ENCODE measurements at regions not wholly inside any gene's neighbourhood (a gene's known extent, or its start where the extent isn't known, plus 50 kb on each side); places are given as distances from the start of the nearest gene placed in this dataset.

DNA sequence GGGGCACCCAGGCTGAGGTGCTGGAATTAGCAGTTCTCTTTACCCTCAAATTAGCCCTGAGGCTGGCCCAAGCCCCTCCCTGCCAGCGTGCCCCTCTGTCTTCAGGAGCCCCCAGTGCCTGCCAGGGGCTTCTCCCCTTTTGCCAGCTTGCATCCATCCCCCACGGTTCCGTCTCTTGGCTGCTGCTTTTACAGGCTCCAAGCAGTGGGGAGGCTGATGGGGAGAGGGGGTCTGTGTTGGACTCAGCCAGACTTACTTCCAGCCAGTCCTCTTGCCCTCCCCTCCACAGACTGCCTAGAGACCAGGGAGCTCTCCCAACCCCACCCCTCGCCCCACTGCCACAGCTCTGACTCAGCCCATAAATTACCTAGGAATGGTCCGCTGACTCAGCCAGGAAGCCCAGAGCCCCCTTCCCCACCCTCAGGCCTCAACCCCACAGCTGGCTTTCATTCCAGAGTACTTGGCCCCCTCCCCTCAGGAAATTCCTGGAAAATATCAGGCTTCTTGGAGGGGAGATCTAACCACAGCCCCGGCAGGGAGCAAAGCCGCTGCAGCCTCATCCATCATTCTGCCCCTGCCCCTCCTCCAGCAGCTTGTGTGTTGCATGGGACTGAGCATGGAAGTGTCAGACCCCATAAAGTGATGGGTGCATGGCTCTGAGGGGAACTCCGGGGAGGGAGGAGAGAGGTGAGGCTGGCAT is 184.6 kb downstream of the ZFP36L2 start:
- FAIRE-seq, result no peak
- no peak for DNase-seq (ENCODE audit: extremely low spot score, insufficient read length, low read depth)

DNA sequence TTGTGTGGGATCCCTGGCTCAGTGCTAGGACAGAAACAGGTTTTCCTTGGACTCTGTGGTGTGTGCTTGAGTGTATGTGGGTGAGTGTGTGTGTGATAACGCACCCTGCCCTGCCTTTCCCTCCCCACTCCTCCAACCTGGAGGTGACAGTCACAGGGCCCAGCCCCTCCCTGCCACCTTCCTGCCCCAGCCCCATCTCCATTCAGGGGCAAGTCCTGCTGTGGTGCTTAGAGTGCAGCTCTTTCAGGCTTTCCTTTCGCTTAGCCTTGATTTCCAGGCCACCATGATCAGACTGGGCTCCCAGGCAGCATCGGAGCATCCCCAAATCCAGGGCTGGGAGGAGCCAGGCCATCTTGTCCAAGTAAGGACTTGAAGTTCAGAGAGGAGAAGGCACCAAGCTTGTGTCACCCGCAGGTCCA is 185.2 kb downstream of the ZFP36L2 start:
- FAIRE-seq (no peak), DNase-seq (ENCODE audit: extremely low spot score, insufficient read length, low read depth) (no peak)

DNA sequence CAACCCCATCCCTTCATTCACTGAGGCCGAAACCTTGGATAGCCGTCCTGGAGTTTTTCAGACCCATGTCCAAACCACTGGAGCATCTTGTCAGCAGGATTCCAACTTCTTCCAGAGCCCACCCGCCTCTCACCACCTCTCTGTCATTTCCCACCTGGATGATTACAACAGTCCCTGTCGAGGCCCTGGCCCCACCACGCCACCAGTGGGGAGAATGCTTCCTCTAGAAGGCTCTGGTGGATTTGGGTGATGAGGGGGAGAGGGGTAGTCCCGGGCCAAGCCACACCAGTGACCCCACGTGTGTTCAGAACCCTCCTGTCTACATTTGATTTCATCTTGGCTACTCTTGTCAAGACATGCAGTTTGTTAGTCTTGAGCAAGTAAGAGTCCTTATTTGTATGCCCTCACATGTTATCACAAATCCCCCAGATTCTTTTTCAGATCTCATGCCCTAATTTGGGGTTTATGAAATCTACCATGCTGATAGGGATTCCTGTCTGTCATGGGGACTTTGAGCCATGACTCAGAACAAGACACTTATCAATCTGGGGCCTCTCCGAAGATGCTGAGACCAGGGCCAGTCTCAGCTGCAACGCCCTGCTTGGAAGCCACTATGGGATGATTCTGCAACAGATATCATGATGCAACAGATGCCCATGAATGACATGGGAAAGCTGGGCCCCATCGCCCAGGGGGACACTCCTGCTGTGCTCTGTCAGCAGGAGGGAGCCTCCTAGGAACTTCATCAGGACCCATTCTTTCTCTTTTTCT is 186.1 kb downstream of the ZFP36L2 start:
- no peak for DNase-seq (ENCODE audit: extremely low spot score, insufficient read length, low read depth)
- no peak for FAIRE-seq

DNA sequence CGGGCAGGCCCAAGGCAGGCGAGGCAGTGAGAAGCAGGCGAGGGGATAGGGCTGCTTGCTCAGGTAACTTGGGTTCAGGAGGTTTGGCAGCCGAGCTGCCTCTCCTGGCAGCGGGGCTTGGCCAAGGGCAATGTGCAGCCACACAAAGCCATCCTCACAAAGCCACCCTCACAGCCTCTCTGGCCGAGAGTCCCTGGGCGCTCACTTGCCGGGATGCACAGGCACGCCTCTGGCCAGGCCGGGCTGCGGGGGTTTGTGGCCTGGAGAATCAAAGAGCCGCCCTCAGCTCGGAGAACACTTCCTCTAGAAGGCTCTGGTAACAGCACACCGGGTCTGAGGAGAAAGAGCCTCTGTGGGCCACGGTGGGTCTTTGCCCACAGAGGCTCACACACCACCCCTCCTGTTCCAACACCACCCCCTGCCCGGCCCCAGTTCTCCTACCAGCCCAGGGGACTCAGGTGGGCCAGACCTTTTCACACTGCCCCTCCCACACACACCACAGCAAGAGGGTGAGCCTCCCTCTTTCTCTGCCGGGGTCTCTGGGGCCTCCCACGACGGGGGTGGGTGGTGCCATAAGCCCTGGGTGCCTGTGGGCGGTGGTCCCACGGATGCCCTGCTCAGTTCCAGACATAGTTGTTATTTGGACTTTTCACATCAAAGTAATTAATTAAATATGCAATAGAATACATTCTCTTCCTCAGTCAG is 186.9 kb downstream of the ZFP36L2 start:
- no peak for DNase-seq (ENCODE audit: extremely low spot score, insufficient read length, low read depth)
- no peak for FAIRE-seq

DNA sequence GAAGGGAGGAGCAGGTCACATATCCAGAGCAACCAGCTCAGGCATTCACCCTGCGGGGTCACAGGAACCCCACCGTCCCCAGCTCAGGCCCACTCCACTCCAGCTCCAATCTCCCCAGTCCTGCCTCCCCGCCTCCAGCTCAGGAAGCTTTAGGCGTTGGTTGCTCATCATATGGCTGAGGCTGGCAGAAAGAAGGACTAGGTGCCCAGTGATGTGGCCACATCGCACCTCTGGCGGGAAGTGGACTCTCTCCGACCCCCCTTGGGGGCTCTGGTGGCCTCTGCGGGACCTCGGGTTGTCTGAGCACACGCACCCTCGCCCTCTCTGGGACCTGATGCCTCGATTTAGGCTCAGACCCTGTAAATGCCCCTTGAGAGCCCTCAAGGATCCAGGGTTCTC is 187.7 kb downstream of the ZFP36L2 start:
- DNase-seq (ENCODE audit: extremely low spot score, insufficient read length, low read depth), result no peak
- FAIRE-seq, result no peak

DNA sequence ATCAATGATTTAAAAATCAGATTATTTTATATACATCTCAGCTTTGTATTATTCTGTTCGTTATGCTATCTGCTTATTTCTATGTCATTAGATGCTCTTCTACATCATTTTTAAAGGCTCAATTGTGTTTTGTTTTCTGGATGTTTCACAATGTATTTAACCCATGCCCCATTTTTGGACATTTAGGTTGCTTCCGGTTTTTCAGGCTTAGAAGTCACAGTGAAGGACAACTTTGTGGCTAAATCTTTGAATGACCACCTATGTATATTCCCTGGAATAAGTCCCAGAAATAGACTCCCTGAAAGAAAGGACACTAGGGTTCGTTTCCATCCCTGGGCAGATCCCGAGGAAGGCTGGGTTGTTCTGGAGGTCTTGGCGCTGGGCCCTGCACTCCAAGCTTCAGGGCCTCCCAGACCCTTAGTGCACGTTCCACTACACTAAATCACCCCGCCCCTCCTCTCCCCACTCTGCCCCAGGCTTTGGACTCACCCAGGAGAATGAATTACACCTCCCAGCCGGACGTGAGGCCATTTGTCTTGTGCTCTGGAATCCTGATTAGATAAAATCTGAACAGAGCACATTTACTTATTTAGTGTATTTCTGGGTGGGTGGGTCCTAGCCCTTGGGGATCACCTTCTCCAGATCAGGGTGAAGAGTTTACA is 188.2 kb downstream of the ZFP36L2 start:
- DNase-seq (ENCODE audit: extremely low spot score, insufficient read length, low read depth) (no peak), FAIRE-seq (no peak)

DNA sequence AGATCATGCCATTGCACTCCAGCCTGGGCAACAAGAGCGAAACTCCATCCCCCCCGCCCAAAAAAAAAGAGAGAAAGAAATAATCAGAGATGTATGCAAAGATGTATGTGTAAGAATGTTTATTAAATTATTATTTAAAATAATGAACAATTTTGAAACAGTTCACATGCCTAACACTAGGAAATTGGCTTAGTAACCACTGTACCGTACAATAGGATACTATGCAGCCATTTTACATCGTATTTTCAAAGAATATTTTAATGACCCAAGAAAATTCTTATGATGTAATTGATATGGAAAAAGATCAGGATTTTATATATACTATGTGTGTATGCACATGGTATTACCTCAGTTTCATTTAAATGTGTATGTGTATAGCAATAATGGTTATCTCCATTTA is 190.5 kb downstream of the ZFP36L2 start:
- no peak for DNase-seq (ENCODE audit: extremely low spot score, insufficient read length, low read depth)
- no peak for FAIRE-seq

DNA sequence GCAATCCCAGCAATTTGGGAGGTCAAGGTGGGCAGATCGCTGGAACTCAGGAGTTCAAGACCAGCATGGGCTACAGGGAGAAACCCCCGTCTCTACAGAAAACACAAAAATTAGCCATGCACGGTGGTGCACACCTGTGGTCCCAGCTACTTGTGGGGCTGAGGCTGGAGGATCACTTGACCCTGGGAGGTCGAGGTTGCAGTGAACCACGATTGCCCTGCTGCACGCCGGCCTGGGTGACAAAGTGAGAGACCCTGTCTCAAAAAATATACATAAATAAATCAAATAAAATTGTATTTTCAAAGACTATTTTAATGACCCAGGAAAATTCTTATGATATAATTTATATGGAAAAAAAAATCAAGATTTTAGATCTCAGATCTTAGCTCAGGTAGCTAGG is 191.5 kb downstream of the ZFP36L2 start:
- DNase-seq (ENCODE audit: extremely low spot score, insufficient read length, low read depth), result no peak
- no peak for FAIRE-seq

DNA sequence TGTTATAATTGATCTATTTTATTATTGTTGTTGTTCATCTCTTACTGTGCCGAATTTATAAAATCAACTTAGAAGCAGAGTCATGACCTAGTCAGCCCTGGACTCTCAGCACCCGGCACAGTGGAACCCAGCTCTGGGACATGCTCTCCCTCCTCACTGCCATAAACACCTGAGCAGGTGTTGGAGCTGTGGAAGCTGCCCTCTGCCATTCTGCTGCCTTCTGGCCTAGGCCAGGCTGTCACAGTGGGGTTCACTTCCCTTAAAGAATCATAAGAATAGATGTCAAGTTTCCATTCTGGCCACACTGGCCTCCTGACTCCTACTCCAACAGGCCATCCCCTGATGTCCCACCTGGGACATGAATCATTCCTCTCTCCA is 192.2 kb downstream of the ZFP36L2 start:
- FAIRE-seq (no peak), DNase-seq (ENCODE audit: extremely low spot score, insufficient read length, low read depth) (no peak)

DNA sequence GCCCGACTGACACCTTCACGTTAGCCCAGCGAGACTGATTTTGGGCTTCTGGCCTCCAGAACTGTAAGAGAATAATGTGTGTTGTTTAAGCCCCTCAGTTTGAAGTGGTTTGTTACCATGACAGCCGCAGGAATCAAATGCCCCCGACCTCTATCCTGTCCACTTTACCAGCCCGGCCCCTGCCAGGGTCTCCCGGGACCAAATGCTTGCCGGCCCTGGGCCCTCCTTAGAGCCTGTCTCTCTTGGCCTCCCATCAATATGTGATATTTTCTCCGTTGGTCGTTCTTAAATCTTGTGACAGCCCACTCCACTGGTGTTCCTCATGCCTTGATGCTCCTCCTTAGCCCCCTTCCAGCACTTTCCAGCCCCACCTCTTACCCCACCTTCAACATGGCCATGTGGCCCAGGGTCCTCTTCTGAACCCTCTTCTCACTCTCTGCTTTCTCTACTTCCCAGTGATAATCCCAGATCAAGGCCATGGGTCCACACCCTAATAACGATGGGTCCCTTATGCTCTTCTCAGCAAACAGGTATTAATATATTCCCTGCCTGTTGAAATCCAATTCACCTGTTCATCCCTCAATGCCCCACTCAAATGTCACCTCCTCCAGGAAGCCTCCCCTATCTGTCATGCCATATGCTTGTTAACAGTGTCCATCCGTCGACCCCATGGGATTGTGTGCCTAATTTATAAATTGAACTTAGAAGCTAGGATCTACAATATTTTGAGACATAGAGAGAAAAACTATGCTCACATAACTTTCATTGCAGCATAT is 192.8 kb downstream of the ZFP36L2 start:
- FAIRE-seq (no peak), DNase-seq (ENCODE audit: extremely low spot score, insufficient read length, low read depth) (no peak)

DNA sequence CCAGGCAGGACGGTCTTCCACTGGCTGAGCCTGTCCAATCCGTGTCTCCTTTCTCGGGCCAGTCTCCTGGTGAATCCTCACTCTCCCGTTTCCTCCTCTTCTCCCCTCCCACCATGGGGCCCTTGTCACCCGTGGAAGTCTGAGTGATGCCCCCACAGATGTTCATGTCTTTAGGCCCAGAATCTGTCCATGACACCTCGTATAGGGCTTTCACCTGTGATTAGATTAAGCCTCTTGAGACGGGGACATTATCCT is 193.5 kb downstream of the ZFP36L2 start:
- no peak for FAIRE-seq
- no peak for DNase-seq (ENCODE audit: extremely low spot score, insufficient read length, low read depth)

DNA sequence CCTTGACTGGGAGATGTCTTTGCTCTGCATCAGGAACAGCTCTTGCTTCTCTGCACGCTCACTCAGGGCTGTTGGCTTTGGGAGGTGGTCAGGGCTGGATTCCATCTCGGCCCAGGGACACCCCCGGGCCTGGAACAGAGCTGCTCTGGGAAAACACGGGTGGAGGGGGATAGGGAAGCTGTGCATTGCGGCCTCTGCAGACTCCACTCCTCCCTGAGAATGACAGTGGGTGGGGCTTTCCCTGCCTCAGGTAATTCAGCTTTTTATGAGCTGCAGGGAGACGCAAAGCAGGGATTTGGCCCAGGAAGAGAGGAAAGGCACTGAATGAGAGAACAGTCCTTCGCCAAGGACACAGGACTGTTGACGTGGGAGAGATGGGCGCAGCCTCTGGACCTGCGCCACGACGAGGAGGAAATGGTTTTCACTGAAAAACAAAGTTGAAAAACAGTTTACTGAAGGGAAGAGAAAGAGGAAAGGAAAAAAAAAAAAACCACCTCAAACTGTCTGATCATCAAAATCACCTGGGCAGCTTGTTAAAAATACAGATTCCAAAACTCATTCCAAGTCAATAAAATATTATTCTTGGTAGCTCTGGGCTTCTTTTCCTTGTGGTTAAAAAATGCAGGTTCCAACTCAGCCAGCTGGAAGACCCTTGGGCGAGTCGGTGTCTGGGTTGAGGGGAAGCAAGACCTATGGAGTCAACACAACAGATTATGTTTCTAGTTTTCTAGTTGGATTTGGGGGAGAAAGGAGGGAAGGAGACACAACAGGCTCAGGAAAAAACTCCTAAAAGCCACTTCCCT is 194.0 kb downstream of the ZFP36L2 start:
- no peak for FAIRE-seq
- DNase-seq (ENCODE audit: extremely low spot score, insufficient read length, low read depth), result no peak

DNA sequence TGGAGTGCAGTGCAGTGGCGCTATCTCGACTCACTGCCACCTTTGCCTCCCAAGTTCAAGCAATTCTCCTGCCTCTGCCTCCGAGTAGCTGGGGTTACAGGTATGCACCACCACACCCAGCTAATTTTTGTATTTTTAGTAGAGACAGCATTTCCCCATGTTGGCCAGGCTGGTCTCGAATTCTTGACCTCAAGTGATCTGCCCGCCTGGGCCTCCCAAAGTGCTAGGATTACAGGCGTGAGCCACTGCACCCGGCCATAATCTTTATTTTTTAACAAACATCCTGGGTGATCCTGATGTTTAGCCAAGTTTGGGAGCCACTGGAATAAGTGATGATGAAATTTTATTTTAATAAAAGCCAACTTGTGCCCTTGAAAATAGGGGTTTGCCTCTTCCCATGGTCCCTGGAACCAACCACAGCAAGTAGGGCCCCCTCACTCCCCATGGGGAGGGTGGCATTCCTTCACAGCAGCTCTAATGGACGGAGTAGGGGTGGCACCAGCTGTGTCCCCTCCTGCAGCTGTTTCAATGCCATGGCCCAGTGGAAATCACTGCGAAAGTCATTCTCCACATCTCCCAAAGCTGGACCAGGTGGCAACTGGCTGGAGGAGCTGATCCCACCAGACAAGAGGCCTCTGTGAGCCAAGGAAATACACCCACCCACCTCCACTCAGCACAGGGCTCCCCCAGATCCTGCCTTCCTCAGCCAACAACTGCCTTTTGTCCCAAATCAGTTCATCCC is 194.8 kb downstream of the ZFP36L2 start:
- DNase-seq (ENCODE audit: extremely low spot score, insufficient read length, low read depth) (no peak), FAIRE-seq (no peak)

DNA sequence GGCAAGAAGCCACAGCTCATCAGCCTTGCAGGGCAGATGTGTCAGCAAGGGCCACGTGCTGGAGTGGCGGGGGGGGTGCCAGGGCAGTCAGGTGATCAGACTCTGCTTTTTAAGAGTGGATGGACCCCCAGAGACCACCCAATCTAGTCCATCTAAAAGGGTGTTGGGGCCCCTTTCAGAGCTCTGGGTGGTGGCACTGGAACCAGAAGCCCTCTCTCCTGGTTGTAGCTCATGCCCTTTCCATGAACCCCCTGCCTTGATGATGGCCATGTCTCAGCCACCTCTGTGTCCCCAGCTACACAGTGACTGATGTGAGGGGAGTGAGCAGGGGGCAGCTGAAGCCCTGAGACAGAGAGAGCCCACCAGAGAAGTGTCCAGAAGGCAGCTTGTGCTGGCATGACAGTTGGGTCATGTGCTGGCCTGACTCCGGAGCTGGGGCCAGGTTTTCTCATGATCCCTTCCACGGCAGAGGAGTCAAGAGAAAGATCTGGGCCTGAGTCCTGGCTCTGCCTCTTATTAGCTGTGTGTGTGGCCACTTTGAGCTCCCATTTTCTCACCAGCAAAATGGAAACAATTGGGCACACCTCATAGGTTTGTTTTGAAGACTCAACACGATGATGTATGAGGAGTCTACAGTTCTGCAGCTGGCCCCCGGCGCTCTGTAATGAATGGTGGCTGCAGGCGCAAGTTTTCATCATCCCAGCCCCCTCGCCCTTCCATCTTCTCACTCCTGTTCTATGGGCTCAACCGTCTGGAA is 195.7 kb downstream of the ZFP36L2 start:
- FAIRE-seq, result no peak
- no peak for DNase-seq (ENCODE audit: extremely low spot score, insufficient read length, low read depth)

DNA sequence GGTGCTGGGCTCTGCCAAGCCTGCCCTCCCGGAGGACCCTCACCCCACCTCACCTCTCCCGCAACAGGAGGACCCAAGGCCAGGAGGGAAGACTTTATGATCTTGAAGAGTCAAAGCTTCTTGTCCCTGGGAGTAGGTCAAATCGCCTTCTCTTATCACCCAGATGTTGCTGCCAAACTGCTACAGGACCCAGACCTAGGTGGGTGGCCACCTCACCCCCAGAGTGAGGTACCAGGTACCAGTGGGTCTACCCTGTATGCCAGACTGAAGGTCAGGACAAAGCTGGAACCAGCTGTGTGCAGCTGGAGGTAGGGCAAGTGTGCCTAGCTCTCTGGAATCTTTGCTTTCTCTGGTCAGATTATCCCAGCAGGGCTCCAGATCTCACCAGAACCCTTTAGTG is 197.2 kb downstream of the ZFP36L2 start:
- DNase-seq (ENCODE audit: extremely low spot score, insufficient read length, low read depth) (no peak), FAIRE-seq (no peak)

DNA sequence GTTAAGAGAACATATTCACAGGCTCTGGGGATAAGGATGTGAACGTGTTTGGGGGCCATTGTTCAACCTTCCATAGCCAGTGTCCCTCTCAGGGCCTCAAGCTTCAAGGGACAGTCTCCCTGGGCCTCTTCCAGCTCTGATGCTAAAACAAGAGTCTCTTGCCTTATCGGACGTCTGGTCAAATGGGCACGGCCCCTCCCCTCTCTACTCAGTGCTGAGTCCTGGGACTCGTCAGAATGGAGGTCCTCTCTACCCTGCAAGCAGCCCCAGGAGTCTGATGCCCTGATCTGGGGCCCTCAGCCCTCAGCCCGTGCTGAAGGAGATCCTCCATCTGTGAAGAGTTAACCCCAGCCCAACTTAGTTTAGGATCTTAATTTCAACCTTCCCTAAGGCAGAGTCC is 198.2 kb downstream of the ZFP36L2 start:
- FAIRE-seq (no peak), DNase-seq (ENCODE audit: extremely low spot score, insufficient read length, low read depth) (no peak)

DNA sequence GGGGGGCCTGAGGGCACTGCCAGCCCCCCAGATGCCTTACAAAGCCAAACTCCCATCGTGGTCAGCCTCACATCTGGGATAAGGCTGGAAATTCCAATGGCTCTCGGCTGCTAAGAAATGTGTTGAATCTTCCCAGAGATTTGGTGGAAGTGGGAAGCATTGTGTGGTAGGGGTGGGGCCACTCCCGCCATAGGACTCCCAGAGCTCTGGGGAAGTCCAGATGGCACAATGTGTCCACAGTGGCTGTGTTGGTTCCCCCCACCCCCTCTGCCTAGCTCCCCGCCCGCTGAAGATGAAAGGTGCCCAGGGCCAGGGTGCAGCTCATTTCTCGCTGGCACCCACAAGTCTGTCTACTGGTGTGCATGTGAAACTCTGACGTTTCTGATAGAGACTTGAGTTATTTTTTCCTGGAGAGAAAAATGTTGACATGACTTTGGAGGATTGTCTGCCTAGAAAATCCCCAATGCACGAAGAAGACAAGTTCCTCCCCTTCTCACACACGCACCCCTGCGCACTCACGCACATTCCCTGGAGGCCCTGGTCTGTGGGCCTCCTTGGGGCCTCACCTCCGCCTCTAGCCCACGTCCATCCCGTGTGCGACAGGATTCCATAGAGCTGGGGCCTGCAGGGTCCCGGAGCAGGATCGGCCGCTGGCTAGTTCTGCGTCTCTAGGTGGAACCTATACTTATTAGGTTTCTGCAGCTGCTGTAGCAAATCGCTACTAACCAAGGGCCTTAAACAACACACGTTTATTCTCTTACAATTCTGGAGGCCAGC is 199.1 kb downstream of the ZFP36L2 start:
- no peak for FAIRE-seq
- no peak for DNase-seq (ENCODE audit: extremely low spot score, insufficient read length, low read depth)

All from GM18507 (cell line).